GM18505 (cell line): ENCODE measurements at regions not wholly inside any gene's neighbourhood (a gene's known extent, or its start where the extent isn't known, plus 50 kb on each side); places are given as distances from the start of the nearest gene placed in this dataset.

Source experiments
- ATAC-seq: cut with Tn5 transposase; IDR thresholded peaks from one replicate; pipeline ENCODE4 v1.9.1; 2021; ENCODE audit not compliant: unreplicated experiment
- POLR2A ChIP-seq: IDR thresholded peaks from 4 replicates; pipeline ENCODE4 v1.6.1; 2011; ENCODE audit warnings: borderline replicate concordance; ENCODE audit not compliant: insufficient read depth, insufficient read length; ENCODE audit errors: extremely low read depth

DNA sequence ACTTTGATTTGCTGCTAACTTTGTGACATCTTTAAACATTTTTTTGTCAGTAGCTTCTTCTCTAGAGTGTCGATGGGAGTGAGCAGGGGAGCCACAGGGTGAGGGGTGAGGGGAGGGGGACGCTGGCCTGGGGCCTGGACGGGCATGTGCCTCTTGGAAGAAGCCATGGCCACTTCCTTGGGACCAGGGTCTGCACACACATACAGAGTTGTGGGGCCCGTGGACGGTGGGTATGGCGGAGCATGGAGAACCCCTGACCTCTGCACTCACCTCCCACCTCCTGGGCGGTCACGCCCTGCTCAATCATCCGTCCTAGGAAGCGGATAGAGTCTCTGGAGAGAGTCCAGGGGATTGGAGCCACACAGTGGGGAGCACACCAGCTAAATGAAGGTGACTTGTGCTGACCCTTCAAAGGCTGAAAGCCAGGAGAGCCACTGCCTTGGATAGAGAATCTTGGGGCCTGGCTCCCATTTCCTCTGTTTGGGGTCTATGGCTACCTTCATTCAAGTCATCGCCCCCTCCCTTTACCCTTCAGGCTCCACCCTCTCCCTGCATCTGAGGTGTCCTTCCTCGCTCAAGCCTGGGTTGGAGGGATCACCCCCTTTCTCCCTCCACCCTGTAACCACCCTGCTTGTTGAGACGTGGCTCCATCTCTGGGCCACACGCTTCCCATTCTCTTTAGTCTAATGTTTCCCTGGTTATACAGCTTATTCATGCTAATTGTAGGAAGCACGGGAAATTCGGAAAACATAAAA lies 63.9 kb upstream of the HAAO start:
- ATAC-seq, result no peak
- no peak for TF ChIP-seq POLR2A

DNA sequence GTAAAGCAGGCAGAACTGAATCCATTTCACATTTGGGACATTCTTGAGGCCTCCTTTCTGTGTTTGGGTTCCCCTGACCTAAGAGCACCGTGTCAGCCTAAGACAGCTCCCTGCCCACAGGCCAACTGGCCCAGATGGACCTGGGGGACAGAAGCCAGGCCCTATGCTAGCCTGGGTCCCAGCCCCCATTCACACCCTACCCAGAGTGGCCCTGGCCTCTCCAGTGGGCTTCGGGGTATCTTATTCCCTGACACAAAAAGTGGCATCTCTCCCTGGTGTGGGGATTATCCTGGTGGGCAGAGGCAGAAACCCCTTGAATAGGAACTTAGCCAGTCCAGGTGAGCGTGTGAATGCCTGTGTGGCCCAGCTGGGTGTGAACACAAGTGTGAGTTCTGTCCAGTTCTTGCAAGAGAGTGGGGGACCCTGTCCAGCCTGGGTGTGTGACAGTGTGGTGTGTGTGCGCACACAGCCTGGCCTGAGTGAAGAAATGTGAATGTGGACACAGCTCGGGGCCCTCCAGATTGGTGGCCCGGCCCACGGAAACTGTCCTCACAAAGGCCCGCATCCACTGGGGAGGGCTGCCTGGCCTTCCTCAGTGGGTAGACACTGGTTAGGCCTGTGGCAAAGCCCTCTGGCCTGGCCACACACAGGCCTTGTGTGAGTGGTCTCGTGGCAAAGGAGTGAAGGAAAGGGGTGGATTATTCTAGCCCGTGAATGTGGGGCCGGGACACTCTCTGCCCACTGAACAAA lies 63.0 kb upstream of the HAAO start:
- TF ChIP-seq POLR2A, result no peak
- ATAC-seq, result no peak

DNA sequence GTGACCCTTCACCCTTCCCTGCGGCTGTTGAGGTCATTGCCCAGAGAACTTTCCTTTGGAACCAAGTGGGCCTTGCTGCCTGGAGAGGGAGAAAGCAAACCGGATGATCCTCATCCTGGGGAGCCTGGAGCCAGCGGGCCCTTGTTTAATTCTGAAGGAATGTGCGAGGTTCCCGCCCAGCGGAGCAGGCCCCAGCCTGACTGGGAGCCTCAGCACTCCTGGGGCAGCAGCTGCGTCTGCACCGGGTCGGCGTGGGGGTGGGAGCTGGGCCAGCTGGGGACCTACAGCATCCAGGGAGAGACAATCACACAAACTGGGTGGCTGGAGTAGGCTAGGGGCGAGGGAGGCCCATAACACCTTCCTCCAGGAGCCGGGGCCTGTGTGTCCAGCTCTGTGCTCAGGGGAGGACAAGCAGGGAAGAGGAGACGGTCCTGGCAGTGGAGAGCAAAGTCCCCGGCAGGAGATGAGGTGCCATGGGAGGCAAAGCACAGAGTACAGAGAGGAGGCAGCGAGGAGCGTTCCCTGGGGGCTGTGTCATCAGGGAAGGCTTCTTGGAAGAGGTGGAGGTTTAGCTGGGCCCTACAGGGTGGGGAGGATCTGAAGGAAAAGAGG lies 61.9 kb upstream of the HAAO start:
- no peak for ATAC-seq
- no peak for TF ChIP-seq POLR2A

DNA sequence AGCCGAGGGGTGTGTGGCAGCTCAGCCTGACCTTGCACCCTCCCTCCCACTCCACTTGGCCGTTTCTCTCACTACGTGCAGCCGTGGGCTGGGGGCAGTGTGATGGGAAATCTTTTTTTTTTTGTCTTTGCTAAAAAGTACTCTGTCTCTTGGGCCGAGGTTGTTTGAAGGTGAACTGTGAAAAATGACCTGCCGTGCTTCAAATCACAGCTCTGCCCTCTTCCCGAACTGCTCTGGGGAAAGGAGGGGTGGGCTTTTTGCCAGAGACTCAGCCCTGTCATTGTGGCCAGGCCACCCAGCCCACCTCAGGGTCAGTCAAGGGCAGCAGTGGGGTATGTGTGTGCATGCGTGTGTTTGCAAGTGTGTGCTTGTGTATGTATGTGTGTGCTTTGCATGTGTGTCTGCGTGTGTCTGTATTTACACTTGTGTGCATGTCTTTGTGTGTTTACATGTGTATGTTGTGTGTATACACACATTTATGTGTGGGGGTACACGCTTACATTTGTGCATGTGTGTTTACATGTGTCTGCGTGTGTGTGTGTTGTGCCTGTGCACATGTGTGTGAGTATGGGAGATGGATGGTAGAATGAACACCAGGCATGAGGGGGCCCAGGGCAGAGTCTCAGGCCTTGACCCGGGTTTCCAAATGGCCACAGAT lies 61.3 kb upstream of the HAAO start:
- no peak for ATAC-seq
- no peak for TF ChIP-seq POLR2A

DNA sequence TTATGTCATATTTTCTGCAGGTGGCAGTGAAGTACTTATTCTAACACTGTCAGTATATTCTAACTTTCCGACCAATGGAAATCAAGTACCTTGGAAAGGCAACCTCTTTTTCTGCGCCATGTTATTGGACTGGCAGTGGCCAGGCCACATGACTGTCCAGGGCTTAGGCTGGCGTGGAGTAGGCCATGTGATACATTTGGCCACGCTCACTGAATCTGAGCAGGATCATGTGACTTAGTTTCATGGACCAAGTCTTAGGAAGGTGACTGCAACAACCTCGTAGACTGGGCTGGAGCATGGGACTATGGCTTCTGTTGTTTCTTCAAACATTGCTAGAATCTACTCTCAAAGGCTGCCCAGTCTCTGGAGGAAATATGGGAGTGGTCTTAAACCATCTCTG lies 60.4 kb upstream of the HAAO start:
- no peak for ATAC-seq
- TF ChIP-seq POLR2A, result no peak

DNA sequence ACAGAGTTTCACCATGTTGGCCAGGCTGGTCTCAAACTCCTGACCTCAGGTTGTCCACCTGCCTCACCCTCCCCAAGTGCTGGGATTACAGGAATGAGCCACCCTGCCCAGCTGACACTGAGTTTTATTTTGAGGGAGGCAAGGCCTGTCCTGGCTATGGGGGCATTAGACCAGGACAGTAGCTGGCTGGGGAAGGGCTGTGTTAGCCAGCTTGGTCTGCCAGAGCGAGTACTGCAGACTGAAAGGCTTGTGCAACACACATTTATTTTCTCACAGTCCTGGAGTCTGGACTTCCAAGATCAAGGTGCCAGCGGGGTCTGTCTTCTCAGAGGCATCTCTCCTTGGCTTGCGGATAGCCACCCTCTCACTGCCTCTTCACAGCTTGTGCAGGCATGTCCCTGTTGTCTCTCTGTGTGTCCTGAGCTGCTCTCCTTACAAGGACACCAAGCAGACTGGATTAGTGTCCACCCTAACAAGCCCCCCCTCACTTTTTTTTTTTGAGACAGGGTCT lies 59.4 kb upstream of the HAAO start:
- no peak for ATAC-seq

DNA sequence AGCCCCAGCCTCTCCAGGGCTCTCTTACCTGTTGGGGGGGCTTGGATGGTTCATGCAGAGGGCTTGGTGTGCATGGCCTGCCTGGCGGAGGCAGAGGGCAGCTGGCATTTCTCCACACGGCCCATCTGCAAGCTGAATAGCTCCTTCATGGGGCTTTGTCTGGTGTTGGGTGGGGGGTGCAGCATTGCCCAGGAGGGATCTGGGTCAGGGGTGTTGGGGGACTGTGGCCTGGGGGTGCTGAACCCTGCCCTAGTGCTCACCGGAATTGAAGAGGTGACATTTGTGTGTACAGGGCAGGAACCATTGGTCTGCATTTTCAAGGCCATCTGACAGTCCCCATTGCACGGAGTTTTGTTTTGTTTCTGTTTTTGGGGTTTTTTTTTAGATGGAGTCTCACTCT lies 58.8 kb upstream of the HAAO start:
- TF ChIP-seq POLR2A, result no peak
- ATAC-seq, result no peak

More for the DNA sequence above, 59.4 kb upstream of the HAAO start:
- no peak for TF ChIP-seq POLR2A

DNA sequence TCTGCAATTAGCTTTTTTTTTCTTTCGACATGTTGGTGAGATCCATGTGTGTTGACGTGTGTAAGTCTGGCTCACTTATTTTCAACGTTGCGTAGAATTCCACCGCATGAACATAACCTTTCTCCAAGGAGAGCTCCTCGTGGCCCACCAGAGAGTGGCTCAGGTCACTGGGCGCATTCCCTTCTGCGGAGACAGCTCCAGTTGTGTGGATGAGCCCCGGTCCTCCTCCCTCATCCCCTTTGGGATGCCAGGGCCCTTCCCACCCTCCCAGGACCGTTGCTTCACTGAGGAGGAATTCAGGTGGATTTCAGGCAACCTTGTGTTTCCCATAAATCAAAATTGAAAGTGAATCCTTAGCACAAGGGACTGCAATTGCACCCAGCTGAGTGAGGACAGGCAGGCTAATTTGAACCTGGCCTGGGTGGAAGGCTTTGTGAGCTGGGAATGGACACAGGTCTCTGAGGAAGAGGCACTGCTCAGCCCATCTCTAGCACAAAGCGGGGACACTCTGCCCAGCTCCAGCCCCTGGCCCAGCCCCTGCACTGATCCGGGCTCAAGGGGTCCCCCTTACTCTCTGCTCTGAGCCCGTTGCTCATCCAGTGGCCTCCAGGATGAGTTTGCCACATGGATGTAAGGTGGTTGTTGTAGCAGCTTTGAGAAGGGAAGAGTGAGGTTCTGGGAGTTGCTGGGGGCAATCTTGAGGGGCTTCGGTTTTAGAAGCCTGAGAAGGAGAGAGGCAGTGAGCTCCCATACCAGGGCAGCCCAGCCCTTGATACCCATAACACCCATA lies 57.8 kb upstream of the HAAO start:
- no peak for ATAC-seq
- no peak for TF ChIP-seq POLR2A

DNA sequence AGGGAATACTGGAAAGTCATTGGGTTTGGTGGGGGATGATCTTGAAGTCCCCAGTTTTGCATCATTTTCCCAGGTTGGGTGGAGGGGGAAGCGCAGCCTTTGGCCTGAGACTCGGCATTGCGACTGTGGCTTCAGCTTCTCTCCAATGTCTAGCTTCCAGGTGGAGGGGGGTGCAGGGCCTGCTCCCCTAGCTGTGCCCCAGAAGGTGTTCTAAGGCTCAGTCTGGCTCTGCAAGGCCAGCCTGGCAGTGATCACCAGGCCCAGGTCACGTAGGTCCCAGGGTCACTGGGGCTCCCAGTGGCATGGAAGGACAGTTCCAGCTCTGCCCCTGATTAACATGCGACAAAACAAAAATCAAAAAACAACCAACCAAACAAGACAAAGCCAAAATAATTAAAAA lies 56.9 kb upstream of the HAAO start:
- no peak for TF ChIP-seq POLR2A
- ATAC-seq, result no peak

DNA sequence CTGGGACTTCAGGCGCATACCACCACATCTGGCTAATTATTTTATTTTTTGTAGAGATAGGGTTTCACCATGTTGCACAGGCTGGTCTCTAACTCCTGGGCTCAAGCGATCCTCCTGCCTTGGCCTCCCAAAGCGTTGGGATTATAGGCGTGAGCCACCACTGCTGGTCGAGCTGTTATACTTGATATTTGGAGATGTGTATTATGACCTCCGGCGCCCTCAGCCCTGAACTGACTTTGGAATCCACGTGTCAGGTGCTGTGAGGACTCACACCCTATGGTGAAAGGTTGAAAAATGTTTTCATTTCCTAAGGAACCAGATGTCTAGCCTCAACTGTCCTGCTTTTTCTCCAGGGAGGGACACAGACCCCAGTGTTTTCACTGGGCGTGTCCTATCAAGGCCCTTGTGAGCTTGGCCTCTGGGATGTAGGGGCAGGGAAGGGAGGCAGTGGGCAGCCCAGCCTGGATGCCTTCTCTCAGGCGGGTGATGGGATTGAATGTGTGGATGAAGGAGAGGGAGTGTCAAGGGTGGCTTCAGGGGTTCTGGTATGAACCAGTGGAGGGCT lies 56.4 kb upstream of the HAAO start:
- TF ChIP-seq POLR2A, result no peak
- no peak for ATAC-seq

DNA sequence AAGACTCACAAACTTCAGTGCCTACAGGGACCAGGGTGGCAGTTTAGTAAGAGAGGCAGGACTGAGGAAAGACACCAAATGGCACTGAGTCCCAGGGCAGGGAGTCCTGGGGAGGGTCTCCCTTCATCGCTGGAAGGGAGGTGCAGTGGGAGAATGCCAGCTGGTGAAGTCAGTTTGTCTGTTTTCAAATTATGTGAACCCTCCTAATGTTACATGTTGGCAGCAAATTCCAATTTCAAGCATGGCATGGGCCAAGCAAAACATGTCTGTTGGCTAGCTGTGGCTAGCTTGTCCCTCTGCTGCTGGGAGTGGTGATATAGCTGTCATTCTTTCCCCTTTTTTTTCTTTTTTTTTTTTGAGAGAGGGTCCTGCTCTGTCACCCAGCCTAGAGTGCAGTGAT lies 55.9 kb upstream of the HAAO start:
- no peak for ATAC-seq
- no peak for TF ChIP-seq POLR2A

DNA sequence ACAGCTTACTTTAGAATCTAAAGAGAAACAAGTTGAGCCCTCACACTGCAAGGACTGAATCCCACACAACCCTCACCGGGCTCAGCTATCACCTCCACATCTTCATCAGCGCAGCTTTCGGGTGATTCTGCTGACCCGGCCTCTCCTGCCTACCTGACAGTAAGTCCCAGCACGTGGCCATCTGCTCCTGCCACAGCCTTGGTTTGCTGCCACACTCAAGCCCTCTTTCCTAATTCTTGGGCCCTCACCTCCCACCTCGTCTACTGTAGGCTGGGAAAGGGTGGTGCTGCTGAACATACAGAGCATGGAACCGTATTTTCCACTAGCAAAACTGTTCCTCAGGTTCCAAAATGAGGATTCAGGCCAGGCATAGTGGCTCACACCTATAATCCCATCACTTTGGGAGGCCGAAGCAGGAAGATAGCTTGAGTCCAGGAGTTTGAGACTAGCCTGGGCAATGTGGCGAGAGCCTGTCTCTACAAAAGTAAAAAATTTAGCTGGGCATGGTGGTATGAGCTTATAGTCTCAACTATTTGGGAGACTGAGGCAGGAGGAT lies 55.3 kb upstream of the HAAO start:
- TF ChIP-seq POLR2A, result no peak
- ATAC-seq, result no peak
